GM23338 (cell line): ENCODE measurements at regions not wholly inside any gene's neighbourhood (a gene's known extent, or its start where the extent isn't known, plus 50 kb on each side); places are given as distances from the start of the nearest gene placed in this dataset.

ENCODE experiments used
- EZH2phosphoT487 ChIP-seq: fragments of 200-600 bp; sonication (generic); IDR thresholded peaks from one replicate; pipeline ENCODE4 v1.8.1; 2018; ENCODE audit warnings: antibody characterized with exemption; ENCODE audit not compliant: unreplicated experiment
- POLR2AphosphoS5 ChIP-seq: IDR thresholded peaks from 2 replicates; pipeline ENCODE4 v1.6.1; 2016; ENCODE audit warnings: antibody characterized with exemption, low read depth
- TF ChIP-seq, protein P1 (sequence below), 2 experiments: fragments of 200-600 bp in 1 of 2; sonication (generic) in 1 of 2; conservative IDR thresholded peaks; 2 replicates each; pipeline versions ENCODE4 v1.5.1 to v1.6.1; 2016 to 2017; ENCODE audit warnings: antibody characterized with exemption in 2 of 2, low read depth in 2 of 2, mild to moderate bottlenecking in 2 of 2, moderate library complexity in 1 of 2
- TF ChIP-seq, protein P2 (sequence below): IDR thresholded peaks from one replicate; pipeline ENCODE4 v1.6.1; 2018; ENCODE audit warnings: antibody characterized with exemption; ENCODE audit not compliant: unreplicated experiment

DNA sequence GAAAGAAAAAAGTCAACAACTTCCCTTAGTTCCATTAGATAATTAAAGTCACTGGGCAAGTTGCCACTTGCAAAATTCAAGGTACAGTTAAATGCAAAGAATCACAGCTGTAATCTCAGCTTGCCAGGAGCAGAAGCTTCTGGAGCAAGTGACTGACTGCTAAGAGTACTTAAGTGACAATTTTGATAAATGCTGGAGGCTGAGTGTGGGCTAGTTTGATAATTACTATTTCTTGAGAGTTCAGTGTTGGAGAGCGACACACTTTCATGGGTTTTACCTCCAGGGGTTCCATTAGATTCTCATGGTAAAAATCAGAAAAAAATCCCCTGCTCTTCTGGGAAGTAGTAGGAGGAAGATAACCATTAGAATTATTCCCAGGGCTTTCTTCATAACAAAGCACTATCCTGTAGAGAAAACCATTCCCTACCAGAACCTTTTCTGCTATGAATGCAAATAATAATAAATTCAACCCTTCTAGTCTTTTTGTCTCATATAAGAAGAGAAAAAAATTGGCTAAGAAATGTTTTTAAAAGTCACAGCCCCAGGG lies 486.3 kb downstream of the POM121L12 start:
- TF ChIP-seq POLR2AphosphoS5 (no peak), EZH2phosphoT487 (no peak)
- TF ChIP-seq, protein P1, sequence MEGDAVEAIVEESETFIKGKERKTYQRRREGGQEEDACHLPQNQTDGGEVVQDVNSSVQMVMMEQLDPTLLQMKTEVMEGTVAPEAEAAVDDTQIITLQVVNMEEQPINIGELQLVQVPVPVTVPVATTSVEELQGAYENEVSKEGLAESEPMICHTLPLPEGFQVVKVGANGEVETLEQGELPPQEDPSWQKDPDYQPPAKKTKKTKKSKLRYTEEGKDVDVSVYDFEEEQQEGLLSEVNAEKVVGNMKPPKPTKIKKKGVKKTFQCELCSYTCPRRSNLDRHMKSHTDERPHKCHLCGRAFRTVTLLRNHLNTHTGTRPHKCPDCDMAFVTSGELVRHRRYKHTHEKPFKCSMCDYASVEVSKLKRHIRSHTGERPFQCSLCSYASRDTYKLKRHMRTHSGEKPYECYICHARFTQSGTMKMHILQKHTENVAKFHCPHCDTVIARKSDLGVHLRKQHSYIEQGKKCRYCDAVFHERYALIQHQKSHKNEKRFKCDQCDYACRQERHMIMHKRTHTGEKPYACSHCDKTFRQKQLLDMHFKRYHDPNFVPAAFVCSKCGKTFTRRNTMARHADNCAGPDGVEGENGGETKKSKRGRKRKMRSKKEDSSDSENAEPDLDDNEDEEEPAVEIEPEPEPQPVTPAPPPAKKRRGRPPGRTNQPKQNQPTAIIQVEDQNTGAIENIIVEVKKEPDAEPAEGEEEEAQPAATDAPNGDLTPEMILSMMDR (conservative IDR thresholded peaks at IDR 0.05; ENCODE audit: low read depth in 2 of 2), result no peak
- TF ChIP-seq, protein P2, sequence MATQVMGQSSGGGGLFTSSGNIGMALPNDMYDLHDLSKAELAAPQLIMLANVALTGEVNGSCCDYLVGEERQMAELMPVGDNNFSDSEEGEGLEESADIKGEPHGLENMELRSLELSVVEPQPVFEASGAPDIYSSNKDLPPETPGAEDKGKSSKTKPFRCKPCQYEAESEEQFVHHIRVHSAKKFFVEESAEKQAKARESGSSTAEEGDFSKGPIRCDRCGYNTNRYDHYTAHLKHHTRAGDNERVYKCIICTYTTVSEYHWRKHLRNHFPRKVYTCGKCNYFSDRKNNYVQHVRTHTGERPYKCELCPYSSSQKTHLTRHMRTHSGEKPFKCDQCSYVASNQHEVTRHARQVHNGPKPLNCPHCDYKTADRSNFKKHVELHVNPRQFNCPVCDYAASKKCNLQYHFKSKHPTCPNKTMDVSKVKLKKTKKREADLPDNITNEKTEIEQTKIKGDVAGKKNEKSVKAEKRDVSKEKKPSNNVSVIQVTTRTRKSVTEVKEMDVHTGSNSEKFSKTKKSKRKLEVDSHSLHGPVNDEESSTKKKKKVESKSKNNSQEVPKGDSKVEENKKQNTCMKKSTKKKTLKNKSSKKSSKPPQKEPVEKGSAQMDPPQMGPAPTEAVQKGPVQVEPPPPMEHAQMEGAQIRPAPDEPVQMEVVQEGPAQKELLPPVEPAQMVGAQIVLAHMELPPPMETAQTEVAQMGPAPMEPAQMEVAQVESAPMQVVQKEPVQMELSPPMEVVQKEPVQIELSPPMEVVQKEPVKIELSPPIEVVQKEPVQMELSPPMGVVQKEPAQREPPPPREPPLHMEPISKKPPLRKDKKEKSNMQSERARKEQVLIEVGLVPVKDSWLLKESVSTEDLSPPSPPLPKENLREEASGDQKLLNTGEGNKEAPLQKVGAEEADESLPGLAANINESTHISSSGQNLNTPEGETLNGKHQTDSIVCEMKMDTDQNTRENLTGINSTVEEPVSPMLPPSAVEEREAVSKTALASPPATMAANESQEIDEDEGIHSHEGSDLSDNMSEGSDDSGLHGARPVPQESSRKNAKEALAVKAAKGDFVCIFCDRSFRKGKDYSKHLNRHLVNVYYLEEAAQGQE, result no peak
